ENCODE measurements at regions not wholly inside any gene's neighbourhood (a gene's known extent, or its start where the extent isn't known, plus 50 kb on each side); places are given as distances from the start of the nearest gene placed in this dataset.

- DNase-seq (no peak), ATAC-seq (replicated peaks in 1 of 4) (no peak)
- H3K9me3 ChIP-seq = no peaks in the 10 kb centered on the region
- H3K4me3 ChIP-seq (ENCODE audit: control insufficient read depth in 1 of 2, extremely low read depth in 1 of 2, low read length in 1 of 2) = no peak overlapping the region
- H3K4me1 Mint-ChIP-seq = peaks cover 0 to 4% (median 0%) of the 10 kb centered on the region in 3 donors
- no peaks in the 10 kb centered on the region for H3K27me3 Mint-ChIP-seq
- no CpG with 5 or more reads among the region's 3 CpGs for whole genome bisulfite sequencing (ENCODE audit: insufficient coverage)
- ChIA-PET CTCF (no interaction called here), POLR2A (no interaction called here)
- H3K27ac ChIP-seq (ENCODE audit: low read length) = no peak overlapping the region
- no peak overlapping the region for H3K4me3 Mint-ChIP-seq
- no peaks in the 10 kb centered on the region for H3K27me3 ChIP-seq (replicated peaks in 1 of 2; ENCODE audit: control insufficient read depth in 2 of 2, extremely low read depth in 1 of 2, insufficient read depth in 2 of 2, low read length in 1 of 2)
- H3K27ac Mint-ChIP-seq = no peak overlapping the region
- H3K9me3 Mint-ChIP-seq = peaks cover 6 to 21% (median 7%) of the 10 kb centered on the region in 3 donors
- no peaks in the 10 kb centered on the region for H3K36me3 ChIP-seq (ENCODE audit: control insufficient read depth in 2 of 2, extremely low read depth in 1 of 2, insufficient read depth in 1 of 2, low read length in 1 of 2)
- no peaks in the 10 kb centered on the region for H3K4me1 ChIP-seq (ENCODE audit: control insufficient read depth in 1 of 2, extremely low read depth in 1 of 2, insufficient read depth in 2 of 2, low read length in 2 of 2)
- no peaks in the 10 kb centered on the region for H3K36me3 Mint-ChIP-seq
These were observed 225.8 kb upstream of the SLC10A2 start for GRCh38 chr13:103291798-103292572.

GRCh38 chr13:103291226-103291625 lies 225.0 kb upstream of the SLC10A2 start:
- H3K27ac Mint-ChIP-seq = peak overlapping the region in 1 of 2 donors; percentile 47
- H3K36me3 ChIP-seq (ENCODE audit: control insufficient read depth in 2 of 2, extremely low read depth in 1 of 2, insufficient read depth in 1 of 2, low read length in 1 of 2) = no peaks in the 10 kb centered on the region
- H3K27me3 Mint-ChIP-seq = no peaks in the 10 kb centered on the region
- no peak overlapping the region for H3K4me3 Mint-ChIP-seq
- POLR2A ChIA-PET = no interaction called here
- H3K27ac ChIP-seq (ENCODE audit: low read length) = no peak overlapping the region
- CTCF ChIA-PET = no interaction called here
- H3K4me1 Mint-ChIP-seq = peaks cover 0 to 4% (median 0%) of the 10 kb centered on the region in 3 donors
- H3K4me1 ChIP-seq (ENCODE audit: control insufficient read depth in 1 of 2, extremely low read depth in 1 of 2, insufficient read depth in 2 of 2, low read length in 2 of 2) = no peaks in the 10 kb centered on the region
- WGBS (ENCODE audit: insufficient coverage) = 77% methylated on average over 3 of the region's 3 CpGs
- H3K36me3 Mint-ChIP-seq = no peaks in the 10 kb centered on the region
- no peaks in the 10 kb centered on the region for H3K27me3 ChIP-seq (replicated peaks in 1 of 2; ENCODE audit: control insufficient read depth in 2 of 2, extremely low read depth in 1 of 2, insufficient read depth in 2 of 2, low read length in 1 of 2)
- no peak overlapping the region for H3K4me3 ChIP-seq (ENCODE audit: control insufficient read depth in 1 of 2, extremely low read depth in 1 of 2, low read length in 1 of 2)
- no peak for DNase-seq
- peaks cover under 1 to 21% (median 2%) of the 10 kb centered on the region in 3 donors for H3K9me3 Mint-ChIP-seq
- H3K9me3 ChIP-seq = no peaks in the 10 kb centered on the region
- ATAC-seq (replicated peaks in 1 of 4) = no peak

GRCh38 chr13:103289681-103290080 lies 223.5 kb upstream of the SLC10A2 start:
- CTCF ChIA-PET = no interaction called here
- Mint-ChIP-seq H3K9me3 (peaks cover 0 to 21% (median 2%) of the 10 kb centered on the region in 3 donors), H3K4me1 (peaks cover 0 to 4% (median 0%) of the 10 kb centered on the region in 3 donors), H3K27me3 (no peaks in the 10 kb centered on the region), H3K36me3 (no peaks in the 10 kb centered on the region), H3K4me3 (no peak overlapping the region), H3K27ac (no peak overlapping the region)
- Histone ChIP-seq H3K36me3 (ENCODE audit: control insufficient read depth in 2 of 2, extremely low read depth in 1 of 2, insufficient read depth in 1 of 2, low read length in 1 of 2) (no peaks in the 10 kb centered on the region), H3K9me3 (no peaks in the 10 kb centered on the region), H3K27me3 (replicated peaks in 1 of 2; ENCODE audit: control insufficient read depth in 2 of 2, extremely low read depth in 1 of 2, insufficient read depth in 2 of 2, low read length in 1 of 2) (no peaks in the 10 kb centered on the region), H3K4me1 (ENCODE audit: control insufficient read depth in 1 of 2, extremely low read depth in 1 of 2, insufficient read depth in 2 of 2, low read length in 2 of 2) (no peaks in the 10 kb centered on the region), H3K4me3 (ENCODE audit: control insufficient read depth in 1 of 2, extremely low read depth in 1 of 2, low read length in 1 of 2) (no peak overlapping the region), H3K27ac (ENCODE audit: low read length) (no peak overlapping the region)
- no peak for DNase-seq
- POLR2A ChIA-PET = no interaction called here
- no peak for ATAC-seq (replicated peaks in 1 of 4)

- H3K36me3 Mint-ChIP-seq = no peaks in the 10 kb centered on the region
- peaks cover 0 to 21% (median 2%) of the 10 kb centered on the region in 3 donors for H3K9me3 Mint-ChIP-seq
- H3K4me3 ChIP-seq (ENCODE audit: control insufficient read depth in 1 of 2, extremely low read depth in 1 of 2, low read length in 1 of 2) = no peak overlapping the region
- H3K36me3 ChIP-seq (ENCODE audit: control insufficient read depth in 2 of 2, extremely low read depth in 1 of 2, insufficient read depth in 1 of 2, low read length in 1 of 2) = no peaks in the 10 kb centered on the region
- no peaks in the 10 kb centered on the region for H3K4me1 ChIP-seq (ENCODE audit: control insufficient read depth in 1 of 2, extremely low read depth in 1 of 2, insufficient read depth in 2 of 2, low read length in 2 of 2)
- H3K4me1 Mint-ChIP-seq = peaks cover 0 to 4% (median 0%) of the 10 kb centered on the region in 3 donors
- DNase-seq (no peak), ATAC-seq (replicated peaks in 1 of 4) (no peak)
- no peak overlapping the region for H3K4me3 Mint-ChIP-seq
- H3K27me3 ChIP-seq (replicated peaks in 1 of 2; ENCODE audit: control insufficient read depth in 2 of 2, extremely low read depth in 1 of 2, insufficient read depth in 2 of 2, low read length in 1 of 2) = no peaks in the 10 kb centered on the region
- no peak overlapping the region for H3K27ac Mint-ChIP-seq
- no peaks in the 10 kb centered on the region for H3K9me3 ChIP-seq
- ChIA-PET POLR2A (no interaction called here), CTCF (no interaction called here)
- H3K27me3 Mint-ChIP-seq = no peaks in the 10 kb centered on the region
- 26% methylated on average over 6 of the region's 7 CpGs for WGBS (ENCODE audit: insufficient coverage)
- H3K27ac ChIP-seq (ENCODE audit: low read length) = no peak overlapping the region
These were observed 221.9 kb upstream of the SLC10A2 start for GRCh38 chr13:103288114-103288513.

GRCh38 chr13:103287659-103288058 lies 221.4 kb upstream of the SLC10A2 start:
- Mint-ChIP-seq H3K4me3 (no peak overlapping the region), H3K27me3 (no peaks in the 10 kb centered on the region), H3K9me3 (peaks cover 0 to 21% (median 2%) of the 10 kb centered on the region in 3 donors), H3K4me1 (peaks cover 0 to 4% (median 0%) of the 10 kb centered on the region in 3 donors), H3K27ac (no peak overlapping the region), H3K36me3 (no peaks in the 10 kb centered on the region)
- Histone ChIP-seq H3K4me1 (ENCODE audit: control insufficient read depth in 1 of 2, extremely low read depth in 1 of 2, insufficient read depth in 2 of 2, low read length in 2 of 2) (no peaks in the 10 kb centered on the region), H3K36me3 (ENCODE audit: control insufficient read depth in 2 of 2, extremely low read depth in 1 of 2, insufficient read depth in 1 of 2, low read length in 1 of 2) (no peaks in the 10 kb centered on the region), H3K27ac (ENCODE audit: low read length) (no peak overlapping the region), H3K4me3 (ENCODE audit: control insufficient read depth in 1 of 2, extremely low read depth in 1 of 2, low read length in 1 of 2) (no peak overlapping the region), H3K9me3 (no peaks in the 10 kb centered on the region), H3K27me3 (replicated peaks in 1 of 2; ENCODE audit: control insufficient read depth in 2 of 2, extremely low read depth in 1 of 2, insufficient read depth in 2 of 2, low read length in 1 of 2) (no peaks in the 10 kb centered on the region)
- DNase-seq = no peak
- ChIA-PET CTCF (no interaction called here), POLR2A (no interaction called here)
- no peak for ATAC-seq (replicated peaks in 1 of 4)

- no peaks in the 10 kb centered on the region for H3K27me3 Mint-ChIP-seq
- Histone ChIP-seq H3K36me3 (ENCODE audit: control insufficient read depth in 2 of 2, extremely low read depth in 1 of 2, insufficient read depth in 1 of 2, low read length in 1 of 2) (no peaks in the 10 kb centered on the region), H3K27ac (ENCODE audit: low read length) (no peak overlapping the region), H3K4me3 (ENCODE audit: control insufficient read depth in 1 of 2, extremely low read depth in 1 of 2, low read length in 1 of 2) (no peak overlapping the region), H3K27me3 (replicated peaks in 1 of 2; ENCODE audit: control insufficient read depth in 2 of 2, extremely low read depth in 1 of 2, insufficient read depth in 2 of 2, low read length in 1 of 2) (no peaks in the 10 kb centered on the region), H3K4me1 (ENCODE audit: control insufficient read depth in 1 of 2, extremely low read depth in 1 of 2, insufficient read depth in 2 of 2, low read length in 2 of 2) (no peaks in the 10 kb centered on the region), H3K9me3 (no peaks in the 10 kb centered on the region)
- POLR2A ChIA-PET = interaction anchor here in 1 of 2 donors (0.7 kb wide), 1 partner anchor 1123 kb away, joined by 5 read pairs; no protein-coding TSS in a partner anchor
- no peak overlapping the region for H3K4me3 Mint-ChIP-seq
- DNase-seq (no peak), ATAC-seq (replicated peaks in 1 of 4) (no peak)
- CTCF ChIA-PET = no interaction called here
- peaks cover 2 to 8% (median 5%) of the 10 kb centered on the region in 3 donors for H3K9me3 Mint-ChIP-seq
- WGBS (ENCODE audit: insufficient coverage) = no CpG with 5 or more reads among the region's 2 CpGs
- H3K27ac Mint-ChIP-seq = no peak overlapping the region
- peaks cover 0 to 4% (median 0%) of the 10 kb centered on the region in 3 donors for H3K4me1 Mint-ChIP-seq
- H3K36me3 Mint-ChIP-seq = no peaks in the 10 kb centered on the region
These were observed 218.2 kb upstream of the SLC10A2 start for GRCh38 chr13:103284466-103284865.

GRCh38 chr13:103283451-103283820 lies 217.2 kb upstream of the SLC10A2 start:
- Mint-ChIP-seq H3K27me3 (no peaks in the 10 kb centered on the region), H3K4me1 (peaks cover 0 to 4% (median 0%) of the 10 kb centered on the region in 3 donors), H3K9me3 (peaks cover 2 to 5% (median 5%) of the 10 kb centered on the region in 3 donors), H3K36me3 (no peaks in the 10 kb centered on the region), H3K27ac (no peak overlapping the region), H3K4me3 (no peak overlapping the region)
- no peak overlapping the region for H3K4me3 ChIP-seq (ENCODE audit: control insufficient read depth in 1 of 2, extremely low read depth in 1 of 2, low read length in 1 of 2)
- no peaks in the 10 kb centered on the region for H3K27me3 ChIP-seq (replicated peaks in 1 of 2; ENCODE audit: control insufficient read depth in 2 of 2, extremely low read depth in 1 of 2, insufficient read depth in 2 of 2, low read length in 1 of 2)
- H3K36me3 ChIP-seq (ENCODE audit: control insufficient read depth in 2 of 2, extremely low read depth in 1 of 2, insufficient read depth in 1 of 2, low read length in 1 of 2) = no peaks in the 10 kb centered on the region
- WGBS (ENCODE audit: insufficient coverage) = no CpG with 5 or more reads among the region's 1 CpG
- H3K4me1 ChIP-seq (ENCODE audit: control insufficient read depth in 1 of 2, extremely low read depth in 1 of 2, insufficient read depth in 2 of 2, low read length in 2 of 2) = no peaks in the 10 kb centered on the region
- ChIA-PET POLR2A (no interaction called here), CTCF (no interaction called here)
- H3K27ac ChIP-seq (ENCODE audit: low read length) = no peak overlapping the region
- ATAC-seq (replicated peaks in 1 of 4) (no peak), DNase-seq (no peak)
- no peaks in the 10 kb centered on the region for H3K9me3 ChIP-seq
